ENCODE measurements at regions not wholly inside any gene's neighbourhood (a gene's known extent, or its start where the extent isn't known, plus 50 kb on each side); places are given as distances from the start of the nearest gene placed in this dataset.
A peak's percentile ranks its signal among the peaks of the same experiment; 100 is the strongest.
"Not testable (repeated sequence)": the region's sequence is repeated elsewhere in the genome, so short reads cannot be mapped to it uniquely, and the experiment has no call there.

- no peak for DNase-seq
Observed at GRCh38 chr5:4022056-4022670, 426.5 kb downstream of the IRX1 start.

GRCh38 chr5:4023091-4023752 lies 427.6 kb downstream of the IRX1 start:
- DNase-seq = no peak

GRCh38 chr5:4023753-4024335 lies 428.2 kb downstream of the IRX1 start:
- DNase-seq = no peak

GRCh38 chr5:4027088-4027734 lies 431.6 kb downstream of the IRX1 start:
- DNase-seq = no peak

- DNase-seq = no peak
Observed at GRCh38 chr5:4028384-4028783, 432.8 kb downstream of the IRX1 start.

- not testable (repeated sequence) for DNase-seq
Observed at GRCh38 chr5:4033546-4033945, 437.9 kb downstream of the IRX1 start.

- no peak for DNase-seq
Observed at GRCh38 chr5:4036861-4037260, 441.2 kb downstream of the IRX1 start.

GRCh38 chr5:4038994-4039393 lies 443.4 kb downstream of the IRX1 start:
- DNase-seq = no peak

GRCh38 chr5:4042311-4042710 lies 446.7 kb downstream of the IRX1 start:
- DNase-seq = peak in 2 of 4 experiments; percentile 1 to 3

- no peak for DNase-seq
Observed at GRCh38 chr5:4043135-4043534, 447.5 kb downstream of the IRX1 start.

GRCh38 chr5:4044881-4045280 lies 449.2 kb downstream of the IRX1 start:
- no peak for DNase-seq

GRCh38 chr5:4048398-4048797 lies 452.8 kb downstream of the IRX1 start:
- DNase-seq = no peak

- DNase-seq = no peak
Observed at GRCh38 chr5:4050203-4050602, 454.6 kb downstream of the IRX1 start.

- DNase-seq = no peak
Observed at GRCh38 chr5:4053136-4053535, 457.5 kb downstream of the IRX1 start.

GRCh38 chr5:4054092-4054491 lies 458.5 kb downstream of the IRX1 start:
- DNase-seq = no peak

GRCh38 chr5:4058899-4059298 lies 463.3 kb downstream of the IRX1 start:
- no peak for DNase-seq

- DNase-seq = no peak
Observed at GRCh38 chr5:4065472-4066320, 470.1 kb downstream of the IRX1 start.

- DNase-seq = no peak
Observed at GRCh38 chr5:4068171-4068570, 472.5 kb downstream of the IRX1 start.

- DNase-seq = no peak
Observed at GRCh38 chr5:4078544-4078943, 482.9 kb downstream of the IRX1 start.

GRCh38 chr5:4079831-4080230 lies 484.2 kb downstream of the IRX1 start:
- no peak for DNase-seq

GRCh38 chr5:4080370-4080769 lies 484.7 kb downstream of the IRX1 start:
- DNase-seq = no peak

- no peak for DNase-seq
Observed at GRCh38 chr5:4081059-4081458, 485.4 kb downstream of the IRX1 start.

- DNase-seq = no peak
Observed at GRCh38 chr5:4081466-4081865, 485.8 kb downstream of the IRX1 start.
